HG03457 (cell line): ENCODE measurements at regions not wholly inside any gene's neighbourhood (a gene's known extent, or its start where the extent isn't known, plus 50 kb on each side); places are given as distances from the start of the nearest gene placed in this dataset.

ENCODE experiments used
- ATAC-seq: cut with Tn5 transposase; IDR thresholded peaks from one replicate; pipeline ENCODE4 v1.9.1; 2021; ENCODE audit warnings: moderate number of reproducible peaks; ENCODE audit not compliant: unreplicated experiment

DNA sequence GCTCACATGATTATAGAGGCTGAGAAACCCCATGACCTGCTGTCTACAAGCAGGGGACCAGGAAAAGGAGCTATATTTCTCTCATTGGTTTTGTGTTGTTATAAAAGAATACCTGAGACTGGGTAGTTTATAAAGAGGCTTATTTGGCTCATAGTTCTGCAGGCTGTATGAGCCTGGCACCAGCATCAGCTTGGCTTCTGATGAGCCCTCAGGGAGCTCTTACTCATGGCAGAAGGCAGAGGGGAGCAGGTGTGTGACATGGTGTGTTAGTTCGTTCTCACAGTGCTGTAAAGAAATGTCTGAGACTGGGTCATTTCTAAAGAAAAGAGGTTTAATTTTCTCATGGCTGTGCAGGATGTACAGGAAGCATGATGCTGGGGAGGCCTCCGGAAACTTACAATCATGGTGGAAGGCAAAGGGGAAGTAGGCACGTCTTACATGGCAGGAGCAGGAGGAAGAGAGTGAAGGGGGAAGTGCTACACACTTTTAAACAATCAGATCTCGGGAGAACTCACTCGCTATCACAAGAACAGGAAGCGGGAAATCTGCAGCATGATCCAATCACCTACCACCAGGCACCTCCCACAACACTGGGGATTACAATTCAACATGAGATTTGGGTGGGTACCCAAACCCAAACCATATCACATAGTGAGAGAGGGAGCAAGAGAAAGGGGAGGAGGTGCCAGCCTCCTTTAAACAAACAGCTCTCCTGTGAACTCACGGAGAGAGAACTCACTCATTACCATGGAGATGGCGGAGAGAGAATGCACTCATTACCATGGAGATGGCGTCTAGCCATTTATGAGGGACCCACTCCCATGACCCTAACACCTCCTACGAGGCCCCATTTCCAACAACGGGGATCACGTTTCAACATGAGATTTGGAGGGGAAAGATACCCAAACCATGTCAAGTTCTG is 133.4 kb downstream of the JCAD start:
- no peak for ATAC-seq

DNA sequence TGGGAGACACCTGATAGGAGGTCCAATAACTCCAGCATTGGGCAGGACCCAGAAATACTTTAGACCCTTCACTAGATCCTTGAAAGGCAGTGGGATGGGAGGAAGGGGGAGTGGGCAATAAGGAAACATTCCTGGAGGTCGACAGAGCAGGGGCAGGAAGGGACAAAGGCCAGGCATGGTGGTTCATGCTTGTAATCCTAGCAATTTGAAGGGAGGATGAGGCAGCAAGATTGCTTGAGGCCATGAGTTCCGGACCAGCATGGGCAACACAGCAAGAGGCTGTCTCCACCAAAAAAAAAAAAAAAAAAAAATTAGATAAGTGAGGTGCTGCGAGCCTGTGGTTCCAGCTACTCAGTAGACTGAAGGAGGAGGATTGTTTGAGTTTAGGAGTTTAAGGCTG is 134.9 kb downstream of the JCAD start:
- ATAC-seq: no peak

- no peak for ATAC-seq
Observed at GRCh38 chr10:29923416-29923965, 135.9 kb downstream of the JCAD start.

DNA sequence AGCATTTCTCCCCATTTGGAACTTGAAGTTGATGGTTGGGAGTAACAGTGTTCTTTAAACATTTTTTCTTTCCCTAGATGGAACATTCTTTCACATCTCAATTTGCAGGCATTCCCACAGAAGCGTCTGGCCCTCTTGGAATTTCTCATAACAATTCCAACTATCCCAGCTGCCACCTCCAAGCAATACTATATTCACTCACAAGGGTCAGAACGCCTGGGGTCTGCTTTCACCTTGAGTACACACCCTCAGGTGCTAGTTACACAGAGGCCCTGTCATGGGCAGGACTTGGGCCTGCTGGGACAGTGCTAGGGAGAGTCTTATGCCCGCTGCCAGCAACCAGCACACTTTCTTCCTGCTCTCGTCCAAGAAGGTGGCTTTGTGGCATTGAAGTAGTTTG is 136.5 kb downstream of the JCAD start:
- ATAC-seq: no peak

- no peak for ATAC-seq
Observed at GRCh38 chr10:29922226-29922625, 137.2 kb downstream of the JCAD start.

GRCh38 chr10:29921071-29921446 is 138.3 kb downstream of the JCAD start:
- ATAC-seq: no peak

- no peak for ATAC-seq
Observed at GRCh38 chr10:29920408-29921070, 138.8 kb downstream of the JCAD start.

DNA sequence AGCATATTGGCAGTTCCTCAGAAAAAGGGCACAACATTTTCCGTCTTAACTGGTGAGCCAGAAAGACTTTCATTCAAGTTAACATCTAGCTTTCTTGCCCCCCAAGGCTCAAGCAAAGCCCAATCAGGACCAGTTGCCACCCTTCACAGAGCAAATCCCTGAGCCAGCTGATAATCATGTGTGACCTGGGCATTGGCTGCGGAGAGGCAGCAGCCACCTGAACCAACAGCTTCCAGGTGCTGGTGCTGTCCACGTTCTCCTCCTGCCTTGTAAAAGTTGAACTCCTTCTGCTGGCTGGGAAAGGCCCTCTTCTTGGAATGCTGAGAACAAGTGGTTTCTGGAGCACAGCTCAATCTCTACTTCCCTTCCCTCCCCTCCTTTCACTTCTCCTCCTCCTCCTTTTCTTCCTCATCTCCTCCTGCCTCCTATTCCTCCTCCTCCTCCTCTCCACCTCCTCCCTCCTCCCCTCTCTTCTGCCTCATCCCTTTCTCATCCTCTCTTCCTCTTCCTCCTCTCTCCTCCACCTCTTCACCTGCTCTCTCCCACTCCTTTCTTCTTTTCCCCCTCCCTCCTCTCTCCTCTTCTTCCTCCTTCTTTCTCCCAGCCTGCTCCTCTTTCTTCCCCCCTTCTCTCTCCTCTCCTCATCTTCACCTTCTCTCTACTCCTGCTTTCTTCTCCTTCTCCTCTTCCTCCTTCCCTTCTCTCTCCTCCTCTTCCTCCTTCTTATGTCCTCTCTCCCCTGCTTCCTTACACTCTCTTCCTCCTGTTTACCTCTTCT is 140.6 kb downstream of the JCAD start:
- ATAC-seq: no peak

DNA sequence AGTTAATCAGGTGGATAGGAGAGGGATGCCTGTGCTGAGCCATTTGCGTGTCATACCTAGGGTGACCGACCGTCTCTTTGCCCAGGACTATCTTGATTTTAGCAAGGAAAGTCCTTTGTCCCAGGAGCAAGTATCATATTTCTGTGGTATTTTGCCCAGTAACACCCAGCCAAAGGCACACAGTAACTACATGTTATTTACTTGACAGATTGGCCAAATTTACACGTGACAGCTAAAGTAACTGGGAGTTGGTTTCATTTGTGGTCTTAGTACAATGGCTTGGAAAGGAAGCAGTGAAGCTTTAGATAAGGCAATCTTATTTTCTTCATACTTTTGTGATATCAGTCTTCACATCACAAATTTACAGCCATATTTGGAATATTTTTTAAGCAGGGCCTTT is 142.1 kb downstream of the JCAD start:
- no peak for ATAC-seq

DNA sequence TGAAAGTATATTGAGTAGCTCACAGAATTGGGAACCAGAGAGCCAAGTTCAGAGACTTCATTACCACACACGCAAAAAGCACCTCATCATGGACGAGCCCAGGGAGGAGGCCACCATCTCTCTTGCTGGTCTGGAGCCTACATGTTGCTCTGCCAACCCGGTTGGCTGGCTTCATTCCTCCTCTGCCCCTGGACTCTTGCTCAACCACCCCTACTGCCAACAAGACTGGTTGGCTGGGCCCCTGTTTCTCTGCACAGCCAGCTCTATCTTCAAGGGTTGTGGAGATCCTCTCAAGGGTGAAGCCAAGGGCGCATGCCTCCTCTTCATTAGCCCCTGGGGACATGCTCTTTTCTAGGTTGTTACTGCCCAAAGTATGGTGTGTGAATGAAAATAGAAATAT is 142.7 kb downstream of the JCAD start:
- no peak for ATAC-seq

DNA sequence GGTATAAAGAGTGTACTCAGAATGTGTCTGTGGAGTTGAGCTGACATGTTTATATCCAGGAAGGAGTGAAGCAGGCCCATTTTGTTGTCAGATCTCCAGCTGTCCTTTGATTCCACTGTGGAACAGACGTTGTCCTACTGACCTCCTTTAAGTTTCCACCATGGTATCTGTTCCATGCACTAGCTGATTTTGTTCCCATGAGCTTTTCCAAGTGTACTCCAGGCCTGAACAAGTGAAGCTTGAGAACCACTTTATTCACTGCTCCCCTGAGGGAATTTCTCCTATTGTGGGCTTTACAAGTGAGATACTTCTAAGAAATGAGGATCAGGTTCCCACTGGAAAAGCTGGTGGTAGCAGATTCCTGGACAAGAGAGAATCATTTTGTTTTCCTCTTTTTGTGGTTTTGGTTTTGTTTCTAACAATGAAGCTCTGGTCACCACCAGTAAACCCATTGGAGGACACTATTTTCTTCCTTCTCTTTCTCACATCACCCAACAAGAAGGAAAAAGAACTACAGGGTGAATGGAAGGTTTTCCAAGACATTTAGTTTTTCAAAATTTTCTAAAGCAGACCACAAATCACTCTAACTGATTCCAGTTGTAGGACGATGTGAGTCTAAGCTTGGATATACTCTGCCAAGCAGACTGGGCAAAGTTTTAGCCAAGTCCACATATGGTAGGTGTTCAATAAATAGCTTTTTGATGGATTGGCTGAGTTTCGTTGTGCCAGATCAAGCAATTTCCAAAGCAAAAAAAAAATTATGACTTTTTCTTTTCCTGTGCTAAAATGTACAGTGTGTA is 144.2 kb downstream of the JCAD start:
- ATAC-seq: no peak

- ATAC-seq: no peak
Observed at GRCh38 chr10:29908962-29909361, 150.4 kb downstream of the JCAD start.

- no peak for ATAC-seq
Observed at GRCh38 chr10:29900865-29901264, 158.5 kb downstream of the JCAD start.

- ATAC-seq: no peak
Observed at GRCh38 chr10:29897999-29898716, 161.2 kb downstream of the JCAD start.

DNA sequence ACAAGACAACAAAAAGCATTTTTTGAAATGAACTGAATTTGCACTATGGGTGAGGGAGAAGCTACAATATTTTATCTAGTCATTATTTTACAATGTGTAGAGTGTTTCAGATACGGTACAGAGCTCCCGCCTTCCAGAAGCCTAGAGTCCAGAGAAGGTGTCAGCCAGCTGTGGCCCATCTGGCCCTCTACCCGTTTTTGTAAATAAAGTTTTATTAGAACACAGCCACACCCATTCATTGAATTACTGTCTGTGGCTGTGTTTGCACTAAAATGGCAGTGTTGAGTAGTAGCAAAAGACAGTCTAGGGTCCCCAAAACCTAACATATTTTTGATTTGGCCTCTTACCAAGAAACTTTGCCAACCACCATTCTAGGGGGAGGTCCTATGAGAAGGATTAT is 162.0 kb downstream of the JCAD start:
- no peak for ATAC-seq

DNA sequence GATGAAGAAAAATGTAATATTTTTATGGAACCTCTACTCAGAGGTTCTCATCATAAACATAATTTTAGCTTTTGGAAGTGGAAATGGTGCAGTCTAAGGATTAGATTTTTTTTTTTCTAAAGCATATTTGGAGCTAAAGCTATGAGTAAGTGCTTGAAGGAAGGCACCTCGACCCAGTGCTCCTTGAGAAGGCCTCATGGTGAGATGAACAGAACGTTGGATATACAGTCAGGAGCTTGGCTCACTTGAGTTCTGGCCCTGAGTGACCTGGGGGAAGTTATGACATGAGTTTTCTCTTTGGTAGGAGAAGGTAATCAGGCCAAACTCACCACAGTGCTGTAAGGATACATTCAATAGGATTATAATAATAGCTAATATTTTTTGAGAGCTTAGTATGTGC is 163.3 kb downstream of the JCAD start:
- no peak for ATAC-seq

DNA sequence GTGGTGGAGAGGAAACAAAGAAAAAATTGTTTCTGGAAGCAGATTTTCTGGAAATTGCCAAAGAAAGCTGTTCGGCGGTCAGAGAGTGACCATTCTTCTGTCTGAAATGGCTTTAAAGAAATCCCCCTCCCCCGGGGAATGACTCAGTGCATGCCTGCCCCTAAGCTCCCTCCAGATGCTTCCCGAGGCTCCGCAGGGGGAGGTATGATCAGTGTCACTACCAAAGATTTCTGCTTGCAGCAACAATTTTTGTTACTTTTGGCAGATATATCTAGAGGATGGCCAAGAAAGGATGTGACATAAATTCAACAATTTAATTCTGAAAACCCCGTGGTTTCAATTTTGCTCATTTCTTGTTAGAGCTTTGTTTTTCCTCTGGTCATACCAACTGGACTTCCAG is 163.9 kb downstream of the JCAD start:
- no peak for ATAC-seq

GRCh38 chr10:29888321-29888720 is 171.1 kb downstream of the JCAD start:
- no peak for ATAC-seq

DNA sequence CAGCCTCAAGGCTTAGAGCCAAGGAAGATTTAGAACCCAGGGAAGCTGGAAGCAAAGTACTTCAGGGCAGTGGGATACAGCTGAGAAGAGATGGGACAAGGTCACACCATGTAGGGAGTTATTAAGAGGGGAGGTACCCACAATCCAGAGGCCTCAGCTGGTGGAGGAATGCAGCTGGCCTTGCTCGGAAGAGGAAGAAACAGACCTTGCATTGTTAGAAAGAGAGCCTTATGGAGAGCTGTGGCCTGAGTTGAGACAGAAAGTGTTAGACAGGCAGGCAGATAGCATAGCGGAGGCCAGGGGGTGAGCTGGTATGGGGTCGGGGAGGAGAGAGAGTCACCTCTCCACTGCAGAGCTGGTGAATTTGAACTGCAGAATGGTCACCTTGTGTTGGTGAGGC is 173.1 kb downstream of the JCAD start:
- ATAC-seq: no peak

- no peak for ATAC-seq
Observed at GRCh38 chr10:29883231-29883630, 176.2 kb downstream of the JCAD start.
